Thyroid gland (tissue), 4 donors: ENCODE measurements at regions not wholly inside any gene's neighbourhood (a gene's known extent, or its start where the extent isn't known, plus 50 kb on each side); places are given as distances from the start of the nearest gene placed in this dataset.

ENCODE experiments used
- CTCF ChIP-seq, 6 experiments: fragments of 200-600 bp in 3 of 6; fragments of 450-650 bp in 3 of 6; sonication (generic) in 3 of 6; IDR thresholded peaks; one replicate each; pipeline ENCODE4 v1.5.1; 2016 to 2019; ENCODE audit warnings: antibody characterized with exemption in 6 of 6, mild to moderate bottlenecking in 2 of 6, inconsistent platforms in 1 of 6, moderate library complexity in 1 of 6
- POLR2A ChIP-seq, 2 donors: fragments of 450-650 bp; IDR thresholded peaks; one replicate each; pipeline ENCODE4 v1.6.1; 2017; ENCODE audit warnings: antibody characterized with exemption in 2 of 2, mild to moderate bottlenecking in 2 of 2, moderate library complexity in 1 of 2

GRCh38 chr2:116724550-116724949 is 1089.9 kb upstream of the DDX18 start:
- TF ChIP-seq CTCF (IDR thresholded peaks at IDR 0.05) = no peak
- no peak for TF ChIP-seq POLR2A (IDR thresholded peaks at IDR 0.05)
